ENCODE measurements at regions not wholly inside any gene's neighbourhood (a gene's known extent, or its start where the extent isn't known, plus 50 kb on each side); places are given as distances from the start of the nearest gene placed in this dataset.
"Not testable (repeated sequence)": the region's sequence is repeated elsewhere in the genome, so short reads cannot be mapped to it uniquely, and the experiment has no call there.

GRCh38 chr22:22374579-22374978, 130.0 kb downstream of the VPREB1 start:
- H3K27me3 ChIP-seq (ENCODE audit: control insufficient read depth, insufficient read depth, low read length): no peaks in the 10 kb centered on the region
- no peak overlapping the region for H3K27ac Mint-ChIP-seq
- peaks cover 28% of the 10 kb centered on the region in 2 donors for H3K27me3 Mint-ChIP-seq (ENCODE audit: low read depth in 2 of 2)
- ATAC-seq (no peak), DNase-seq (no peak)
- H3K4me1 Mint-ChIP-seq: no peaks in the 10 kb centered on the region
- no peak overlapping the region for H3K4me3 Mint-ChIP-seq
- intact Hi-C loops (cut with micrococcal nuclease): loop anchor here (2.0 kb wide), 1 partner anchor 22 kb away; no protein-coding TSS in a partner anchor
- no peaks in the 10 kb centered on the region for H3K36me3 Mint-ChIP-seq
- TF ChIP-seq CTCF (IDR thresholded peaks at IDR 0.05): no peak
- no peaks in the 10 kb centered on the region for H3K36me3 ChIP-seq (ENCODE audit: control insufficient read depth, insufficient read depth, low read length)
- H3K4me3 ChIP-seq (ENCODE audit: low read length): no peak overlapping the region
- no peaks in the 10 kb centered on the region for H3K9me3 ChIP-seq (ENCODE audit: control insufficient read depth, insufficient read depth, low read length)
- H3K4me1 ChIP-seq (ENCODE audit: control insufficient read depth, insufficient read depth, low read length): peaks cover 4% of the 10 kb centered on the region
- H3K27ac ChIP-seq (ENCODE audit: low read length): no peak overlapping the region
- H3K9me3 Mint-ChIP-seq: no peaks in the 10 kb centered on the region
- 79% methylated on average over 2 of the region's 5 CpGs for WGBS (ENCODE audit: insufficient coverage)

- 30% methylated on average over 7 of the region's 7 CpGs for WGBS (ENCODE audit: insufficient coverage)
- no peak overlapping the region for H3K27ac Mint-ChIP-seq
- H3K27me3 Mint-ChIP-seq (ENCODE audit: low read depth in 2 of 2): peaks cover 30 to 35% of the 10 kb centered on the region in 2 donors
- intact Hi-C loops (cut with micrococcal nuclease): loop anchor here (2.0 kb wide), 1 partner anchor 23 kb away; no protein-coding TSS in a partner anchor
- no peaks in the 10 kb centered on the region for H3K36me3 Mint-ChIP-seq
- H3K9me3 Mint-ChIP-seq: no peaks in the 10 kb centered on the region
- no peaks in the 10 kb centered on the region for H3K9me3 ChIP-seq (ENCODE audit: control insufficient read depth, insufficient read depth, low read length)
- H3K36me3 ChIP-seq (ENCODE audit: control insufficient read depth, insufficient read depth, low read length): no peaks in the 10 kb centered on the region
- H3K4me3 Mint-ChIP-seq: no peak overlapping the region
- peaks cover 9% of the 10 kb centered on the region for H3K4me1 ChIP-seq (ENCODE audit: control insufficient read depth, insufficient read depth, low read length)
- H3K27me3 ChIP-seq (ENCODE audit: control insufficient read depth, insufficient read depth, low read length): no peaks in the 10 kb centered on the region
- H3K4me3 ChIP-seq (ENCODE audit: low read length): no peak overlapping the region
- peaks cover 0 to 4% of the 10 kb centered on the region in 2 donors for H3K4me1 Mint-ChIP-seq
- DNase-seq (no peak), ATAC-seq (peak in 1 of 3 donors; percentile 22)
- no peak overlapping the region for H3K27ac ChIP-seq (ENCODE audit: low read length)
- TF ChIP-seq CTCF (IDR thresholded peaks at IDR 0.05): no peak
Measured at GRCh38 chr22:22375576-22376351, 131.2 kb downstream of the VPREB1 start.

- no peaks in the 10 kb centered on the region for H3K36me3 ChIP-seq (ENCODE audit: control insufficient read depth, insufficient read depth, low read length)
- no peak overlapping the region for H3K4me3 ChIP-seq (ENCODE audit: low read length)
- no peak overlapping the region for H3K27ac ChIP-seq (ENCODE audit: low read length)
- intact Hi-C loops (cut with micrococcal nuclease): no loop called here
- no peaks in the 10 kb centered on the region for H3K9me3 ChIP-seq (ENCODE audit: control insufficient read depth, insufficient read depth, low read length)
- TF ChIP-seq CTCF (IDR thresholded peaks at IDR 0.05): no peak
- peaks cover 7% of the 10 kb centered on the region for H3K4me1 ChIP-seq (ENCODE audit: control insufficient read depth, insufficient read depth, low read length)
- DNase-seq: no peak
- no peak for ATAC-seq
- Mint-ChIP-seq H3K36me3 (no peaks in the 10 kb centered on the region), H3K27ac (no peak overlapping the region), H3K4me1 (peaks cover 0 to 4% of the 10 kb centered on the region in 2 donors), H3K9me3 (no peaks in the 10 kb centered on the region), H3K4me3 (no peak overlapping the region), H3K27me3 (ENCODE audit: low read depth in 2 of 2) (peaks cover 28 to 32% of the 10 kb centered on the region in 2 donors)
- 57% methylated on average over 3 of the region's 3 CpGs for WGBS (ENCODE audit: insufficient coverage)
- no peaks in the 10 kb centered on the region for H3K27me3 ChIP-seq (ENCODE audit: control insufficient read depth, insufficient read depth, low read length)
Measured at GRCh38 chr22:22376352-22376706, 131.7 kb downstream of the VPREB1 start.

GRCh38 chr22:22376884-22377283, 131.7 kb downstream of the ZNF280B start:
- ATAC-seq; H3K36me3 Mint-ChIP-seq; DNase-seq; H3K4me3 Mint-ChIP-seq; H3K36me3 ChIP-seq (ENCODE audit: control insufficient read depth, insufficient read depth, low read length); H3K4me3 ChIP-seq (ENCODE audit: low read length); H3K27ac ChIP-seq (ENCODE audit: low read length); intact Hi-C loops (cut with micrococcal nuclease); H3K27ac Mint-ChIP-seq; H3K9me3 ChIP-seq (ENCODE audit: control insufficient read depth, insufficient read depth, low read length); H3K4me1 Mint-ChIP-seq; H3K27me3 ChIP-seq (ENCODE audit: control insufficient read depth, insufficient read depth, low read length); H3K4me1 ChIP-seq (ENCODE audit: control insufficient read depth, insufficient read depth, low read length); H3K9me3 Mint-ChIP-seq: not testable (repeated sequence)
- peaks cover 22 to 32% of the 10 kb centered on the region in 2 donors for H3K27me3 Mint-ChIP-seq (ENCODE audit: low read depth in 2 of 2)
- WGBS (ENCODE audit: insufficient coverage): 91% methylated on average over 6 of the region's 6 CpGs

All from natural killer cell (primary cell).